NCI-H2227 (cell line): ENCODE measurements at regions not wholly inside any gene's neighbourhood (a gene's known extent, or its start where the extent isn't known, plus 50 kb on each side); places are given as distances from the start of the nearest gene placed in this dataset.

ENCODE experiments used
- DNase-seq: peaks from one replicate; lab custom pipeline; 2025; ENCODE audit not compliant: unreplicated experiment; lab: John Stamatoyannopoulos, UW

- DNase-seq: no peak
These were observed 547.7 kb downstream of the EPM2A start for GRCh38 chr6:145187491-145188206.

- DNase-seq: no peak
These were observed 545.5 kb downstream of the EPM2A start for GRCh38 chr6:145189836-145190235.

DNA sequence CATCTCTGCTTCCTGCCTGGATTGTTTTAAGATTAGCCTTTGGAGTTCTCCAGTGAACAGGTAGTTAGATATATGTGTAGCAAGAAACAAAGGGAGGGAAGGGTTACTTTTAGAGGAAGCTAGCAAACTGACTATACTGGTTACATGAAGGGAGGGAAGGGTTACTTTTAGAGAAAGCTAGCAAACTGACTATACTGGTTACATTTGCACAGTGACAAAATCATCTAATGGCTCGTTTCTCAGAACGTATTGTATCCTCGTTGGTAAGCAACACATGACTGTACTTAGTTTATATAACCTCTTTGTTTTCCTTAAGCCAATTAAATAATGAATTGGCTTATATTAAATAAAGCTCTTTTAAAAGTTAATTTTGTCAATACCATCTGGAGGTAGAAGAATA, 540.9 kb downstream of the EPM2A start:
- no peak for DNase-seq

- peak; percentile 24 for DNase-seq
These were observed 535.4 kb downstream of the EPM2A start for GRCh38 chr6:145199961-145200360.

DNA sequence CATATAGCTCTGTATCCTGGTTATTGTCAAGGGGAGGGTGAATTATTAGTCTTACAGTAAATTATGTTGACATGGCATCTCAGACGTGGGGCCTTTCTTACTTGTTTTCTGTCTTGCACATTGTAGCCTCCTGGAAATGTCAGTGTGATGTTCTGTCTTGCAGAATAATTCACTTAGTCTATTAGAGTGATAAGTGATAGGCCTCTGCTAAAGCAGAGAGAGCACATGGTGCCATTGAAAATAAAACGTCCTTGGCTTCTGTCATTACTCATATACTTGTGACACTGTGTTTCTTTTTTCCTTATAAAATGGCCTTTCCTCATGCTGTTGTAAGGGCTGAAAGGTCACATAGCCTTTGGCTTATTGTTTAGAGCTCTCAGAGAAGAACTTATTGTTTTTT, 531.0 kb downstream of the EPM2A start:
- DNase-seq: no peak

- DNase-seq: no peak
These were observed 528.9 kb downstream of the EPM2A start for GRCh38 chr6:145206247-145206907.

DNA sequence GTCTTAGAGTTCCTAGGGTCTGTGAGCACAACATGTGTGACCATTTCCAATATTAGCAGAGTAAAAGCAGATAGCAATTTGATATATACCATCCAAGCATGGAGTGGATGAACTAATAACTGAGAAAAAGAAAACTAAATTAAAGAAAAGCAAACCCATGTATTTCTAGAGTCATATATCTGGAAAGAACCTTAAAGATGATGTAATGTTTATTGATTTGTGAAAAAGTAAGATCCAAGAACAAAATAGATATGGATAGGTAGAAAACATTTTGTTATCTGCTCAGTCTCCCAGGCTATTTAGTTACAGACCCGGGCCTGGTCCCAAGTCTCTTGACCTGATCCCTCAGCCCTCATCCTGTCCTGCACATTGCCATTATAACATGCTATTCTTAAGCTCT, 526.8 kb downstream of the EPM2A start:
- no peak for DNase-seq

GRCh38 chr6:145209272-145209671, 526.0 kb downstream of the EPM2A start:
- DNase-seq: no peak

DNA sequence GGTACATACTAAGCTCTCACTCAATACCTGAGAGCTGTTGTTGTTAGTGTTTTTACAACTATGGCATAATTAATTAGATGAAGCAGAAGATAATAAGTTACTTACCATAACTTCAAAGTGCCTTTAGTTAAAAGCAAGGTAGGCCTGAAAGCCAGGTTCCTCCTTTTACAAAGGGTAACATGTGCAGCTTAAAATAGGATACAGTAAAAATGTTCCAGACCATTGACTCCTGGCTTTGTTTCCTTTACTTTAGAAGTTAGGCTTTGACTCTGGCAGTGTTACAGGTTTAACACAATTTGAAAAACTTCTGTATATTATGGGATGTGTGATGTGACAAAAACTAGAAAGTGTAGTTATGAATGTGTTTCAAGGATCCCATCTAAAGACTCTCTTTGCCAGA, 522.5 kb downstream of the EPM2A start:
- no peak for DNase-seq

- DNase-seq: no peak
These were observed 521.7 kb downstream of the EPM2A start for GRCh38 chr6:145213614-145214013.

- DNase-seq: peak; percentile 41
These were observed 520.8 kb downstream of the EPM2A start for GRCh38 chr6:145214570-145214969.

GRCh38 chr6:145224450-145224849, 510.9 kb downstream of the EPM2A start:
- DNase-seq: no peak

DNA sequence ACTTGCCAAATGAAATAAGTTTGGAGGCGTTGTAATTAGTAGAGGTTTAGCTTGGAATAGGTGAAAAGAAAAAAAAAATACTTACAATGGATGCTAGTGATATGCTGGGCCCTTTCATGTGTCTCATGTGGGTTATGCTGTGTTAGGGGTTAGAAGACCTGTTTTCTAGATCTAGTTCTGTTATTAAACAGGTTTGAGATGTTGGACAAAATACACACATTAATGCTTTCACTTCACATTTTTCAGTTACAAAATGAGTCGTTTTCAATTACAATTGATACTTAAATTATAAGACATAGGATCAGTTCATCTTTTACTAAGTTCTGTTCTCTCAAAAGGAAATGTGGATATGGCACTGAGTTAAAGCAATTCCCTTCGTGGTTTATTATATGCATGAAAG, 509.8 kb downstream of the EPM2A start:
- no peak for DNase-seq

GRCh38 chr6:145227593-145227992, 507.7 kb downstream of the EPM2A start:
- DNase-seq: no peak

GRCh38 chr6:145228962-145229582, 506.2 kb downstream of the EPM2A start:
- no peak for DNase-seq

- no peak for DNase-seq
These were observed 501.4 kb downstream of the EPM2A start for GRCh38 chr6:145233955-145234354.

- no peak for DNase-seq
These were observed 500.1 kb downstream of the EPM2A start for GRCh38 chr6:145235207-145235606.

GRCh38 chr6:145238787-145239186, 496.5 kb downstream of the EPM2A start:
- DNase-seq: no peak

DNA sequence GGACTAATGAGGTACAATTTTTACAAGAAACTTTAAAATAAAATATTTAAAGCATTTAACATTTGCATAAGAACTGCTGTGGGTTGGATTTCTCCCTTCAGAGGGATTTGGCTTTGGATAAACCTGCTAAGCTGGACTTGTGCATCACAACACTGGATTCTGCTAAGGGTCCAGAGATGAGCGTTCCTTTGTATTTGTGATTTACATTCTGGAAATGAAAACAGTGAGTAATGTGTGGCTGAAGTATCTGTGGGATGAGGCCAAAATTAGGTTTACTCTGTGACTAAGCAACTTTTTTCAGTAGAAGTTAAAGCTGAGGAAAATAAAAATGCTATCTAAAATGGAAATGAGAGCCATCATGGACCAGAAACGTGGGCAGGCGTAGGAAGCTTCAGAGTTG, 494.3 kb downstream of the EPM2A start:
- no peak for DNase-seq

- no peak for DNase-seq
These were observed 493.6 kb downstream of the EPM2A start for GRCh38 chr6:145241721-145242120.

DNA sequence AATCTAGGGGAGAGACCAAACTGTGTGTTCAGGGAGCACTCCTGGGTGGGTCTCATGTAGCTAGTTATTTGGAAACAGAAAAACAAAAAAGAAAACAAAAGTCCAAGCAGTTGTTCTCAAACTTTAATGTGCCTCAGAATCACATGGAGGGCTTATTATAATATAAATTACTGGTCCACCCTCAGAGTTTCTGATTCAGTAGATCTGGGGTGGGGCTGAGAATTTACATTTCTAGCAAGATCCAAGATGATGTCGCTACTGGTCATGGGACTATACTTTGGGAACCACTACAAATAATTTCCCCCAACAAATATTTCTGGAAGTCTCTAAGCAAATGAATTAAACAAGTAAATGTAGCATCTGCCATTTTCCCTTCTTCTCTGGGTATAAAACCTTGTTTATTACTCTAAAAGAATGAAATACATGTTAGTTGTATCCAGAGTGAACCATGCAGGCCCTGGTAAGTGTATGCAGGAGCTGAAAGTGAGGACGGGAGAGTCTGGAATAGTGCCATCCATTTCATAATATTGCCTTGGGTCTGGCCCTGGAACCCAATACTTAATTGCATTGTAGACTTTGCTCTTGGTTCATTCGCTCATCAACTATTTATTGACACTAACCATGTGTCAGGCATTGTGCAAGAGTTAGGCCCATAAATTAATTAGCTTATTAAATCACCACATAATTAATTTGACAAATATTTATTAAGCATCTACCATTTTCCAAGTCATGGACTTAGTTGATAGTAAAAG, 490.8 kb downstream of the EPM2A start:
- no peak for DNase-seq

GRCh38 chr6:145245119-145245518, 490.2 kb downstream of the EPM2A start:
- DNase-seq: peak; percentile 27
